ENCODE measurements at regions not wholly inside any gene's neighbourhood (a gene's known extent, or its start where the extent isn't known, plus 50 kb on each side); places are given as distances from the start of the nearest gene placed in this dataset.

GRCh38 chr13:83162493-83162892 lies 719.8 kb downstream of the SLITRK1 start:
- TF ChIP-seq CTCF (conservative IDR thresholded peaks at IDR 0.05; ENCODE audit: low read length) = no peak
- no peak for TF ChIP-seq EZH2phosphoT487 (IDR thresholded peaks at IDR 0.05; ENCODE audit: borderline replicate concordance, low read depth, low read length)
